ENCODE measurements at regions not wholly inside any gene's neighbourhood (a gene's known extent, or its start where the extent isn't known, plus 50 kb on each side); places are given as distances from the start of the nearest gene placed in this dataset.

DNA sequence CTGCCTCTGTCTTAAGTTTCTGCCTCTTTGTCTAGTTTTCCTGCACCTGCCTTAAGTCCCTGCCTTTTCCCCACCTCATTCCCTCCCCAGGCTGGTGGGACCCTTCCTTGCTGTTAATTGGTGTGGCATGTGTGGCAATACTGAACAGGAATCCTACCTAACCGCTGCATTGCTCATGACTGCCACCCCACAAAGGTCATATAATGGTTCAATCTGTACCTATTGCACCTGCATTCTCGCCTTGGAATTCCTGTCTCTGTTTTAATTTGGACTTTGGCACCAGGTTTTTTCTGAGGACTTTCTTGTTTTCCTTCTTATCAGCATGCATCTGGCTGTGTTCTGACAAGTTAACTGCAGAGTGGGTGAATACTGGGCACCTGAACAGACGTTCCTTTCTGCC, 966.2 kb upstream of the TMEM132C start:
- no peak for DNase-seq

DNA sequence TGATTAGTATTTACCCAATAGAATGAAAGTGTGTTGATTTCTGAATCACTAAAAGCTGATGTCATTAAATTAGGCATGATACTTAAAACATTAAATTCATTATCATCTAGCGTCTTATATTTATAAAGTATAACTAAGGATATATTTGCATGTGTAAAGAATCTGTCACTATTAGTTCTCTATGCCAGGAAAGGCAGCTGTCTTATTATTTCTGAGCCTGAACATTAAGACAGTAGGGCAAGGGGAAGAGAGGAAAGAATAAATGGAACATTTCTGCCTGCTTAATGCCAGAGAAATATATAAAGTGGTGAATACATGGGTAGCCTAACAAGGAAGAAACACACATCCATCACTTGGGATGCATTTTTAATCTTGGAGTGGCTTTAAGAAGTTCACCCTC, 965.1 kb upstream of the TMEM132C start:
- DNase-seq: no peak

GRCh38 chr12:127304751-127305725, 961.9 kb upstream of the TMEM132C start:
- no peak for DNase-seq

DNA sequence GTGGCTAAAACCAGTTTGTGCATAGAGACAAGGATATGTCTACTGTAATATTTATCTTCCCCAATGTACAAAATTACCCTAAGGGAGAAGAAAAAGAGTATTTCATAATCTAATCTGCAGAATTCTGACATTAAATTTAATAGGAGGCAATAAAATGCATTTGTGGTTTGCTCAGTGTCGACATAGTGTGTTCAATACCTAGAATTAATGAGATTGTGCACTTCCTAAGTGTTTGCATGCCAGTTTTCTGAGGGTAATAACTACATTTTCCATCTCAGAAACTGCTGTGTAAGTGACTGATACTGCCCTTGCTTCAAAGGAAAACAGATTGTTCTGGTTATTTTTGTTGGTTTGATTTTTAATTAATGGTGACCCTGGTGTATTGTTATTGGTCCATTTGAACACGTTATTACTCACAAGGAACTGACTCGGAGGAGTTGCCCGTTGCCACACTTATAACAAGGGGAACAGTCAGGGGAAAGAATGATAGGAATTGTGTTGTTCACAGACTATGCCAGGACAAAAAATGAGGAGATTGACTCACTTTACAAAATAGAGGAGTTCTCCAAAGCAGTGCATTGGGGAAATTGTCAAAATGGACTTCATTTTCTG, 960.3 kb upstream of the TMEM132C start:
- DNase-seq: no peak

DNA sequence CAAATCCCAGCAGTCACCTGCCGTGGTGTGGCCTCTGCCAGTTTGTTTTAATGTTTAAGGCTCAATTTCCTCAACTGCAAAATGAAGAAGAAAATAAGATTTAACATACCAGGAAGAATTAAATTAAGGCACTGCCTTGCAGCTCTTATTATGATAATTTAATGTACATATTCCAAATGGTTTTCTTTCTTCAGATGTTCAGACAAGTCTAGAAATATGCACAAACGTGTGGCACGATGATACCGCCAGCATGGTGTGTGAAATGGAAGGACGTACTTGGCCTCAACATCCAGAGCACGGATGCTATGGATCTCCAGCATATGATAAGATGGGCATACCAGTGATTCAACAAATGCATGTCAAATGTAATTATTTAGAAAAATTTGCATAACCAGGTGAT, 959.4 kb upstream of the TMEM132C start:
- no peak for DNase-seq

DNA sequence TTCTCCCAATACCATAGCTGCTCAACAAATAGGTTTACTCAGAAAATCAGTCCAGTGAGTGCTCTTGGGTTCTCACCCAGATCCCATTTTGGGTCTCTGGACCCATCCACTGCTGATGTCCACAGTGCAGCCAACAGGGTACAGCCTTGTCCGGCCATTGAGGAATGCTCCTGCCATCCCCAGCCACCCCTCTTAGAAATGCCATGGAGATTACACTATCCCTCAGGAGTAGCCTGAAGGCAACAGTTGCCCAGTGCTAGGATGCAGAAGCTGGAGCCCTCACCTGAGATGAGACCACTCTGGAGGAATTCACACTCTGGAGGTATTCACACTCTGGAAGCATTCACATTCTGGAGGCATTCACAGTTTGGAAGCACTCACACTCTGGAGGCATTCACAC, 958.8 kb upstream of the TMEM132C start:
- DNase-seq: no peak

- no peak for DNase-seq
Measured at GRCh38 chr12:127310548-127310947, 956.4 kb upstream of the TMEM132C start.

- no peak for DNase-seq
Measured at GRCh38 chr12:127311720-127312364, 955.1 kb upstream of the TMEM132C start.

- DNase-seq: no peak
Measured at GRCh38 chr12:127324681-127325080, 942.3 kb upstream of the TMEM132C start.

DNA sequence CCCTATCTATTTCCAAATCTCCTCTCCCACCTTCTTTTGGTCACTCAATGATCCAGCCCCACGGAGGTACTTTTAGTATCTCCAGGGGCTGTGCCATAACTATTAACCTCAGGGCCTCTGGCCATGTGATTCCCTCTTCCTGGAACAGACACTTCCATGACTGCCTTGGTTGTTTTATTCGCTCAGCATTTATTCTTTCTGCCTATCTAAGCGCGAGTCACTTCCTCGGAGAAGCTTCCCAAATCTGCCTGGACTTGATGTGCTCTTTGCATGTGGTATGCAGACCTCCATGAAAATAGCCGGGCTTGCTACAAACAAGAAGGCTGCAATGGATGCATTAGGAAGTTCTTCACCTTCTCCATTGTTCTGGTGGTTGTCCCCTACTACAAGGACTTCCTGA, 939.0 kb upstream of the TMEM132C start:
- DNase-seq: no peak

DNA sequence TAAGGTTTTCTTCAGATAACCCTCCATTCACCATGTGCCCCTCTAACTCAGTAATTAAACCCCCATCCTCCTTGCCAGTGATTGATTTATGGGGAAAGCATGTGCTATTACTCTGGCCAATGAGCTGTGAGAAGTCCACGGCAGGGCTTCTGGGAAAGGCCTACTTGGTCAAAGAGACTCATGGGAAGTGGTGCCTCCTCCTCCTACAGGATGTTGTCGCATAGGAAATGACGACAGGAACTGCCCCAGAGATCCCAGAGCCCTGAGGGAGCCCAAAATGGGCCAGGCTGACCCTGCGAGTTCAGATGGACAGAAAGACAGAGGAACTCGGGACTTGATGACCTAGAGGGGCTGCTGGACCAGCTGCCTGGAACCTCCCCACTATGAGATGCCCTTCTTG, 938.1 kb upstream of the TMEM132C start:
- no peak for DNase-seq

DNA sequence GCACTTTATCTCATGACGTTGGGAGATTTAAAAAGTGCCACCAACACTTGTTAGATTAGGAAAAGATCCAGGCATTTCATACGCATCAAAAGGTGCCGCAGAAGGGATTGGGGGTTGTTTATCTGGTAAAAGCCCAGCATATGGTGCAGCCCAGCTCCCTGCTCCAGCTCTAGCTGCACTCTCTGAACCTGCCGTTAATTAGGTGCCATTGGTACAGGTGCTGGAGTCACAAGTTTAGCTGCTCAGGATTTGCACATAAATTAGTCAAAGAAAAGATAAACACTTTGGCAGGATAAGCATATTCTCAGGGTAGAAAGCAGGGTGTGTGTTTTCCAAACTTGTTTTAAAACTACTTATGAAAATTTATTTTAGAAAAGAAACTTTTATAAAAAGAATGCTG, 932.6 kb upstream of the TMEM132C start:
- no peak for DNase-seq

GRCh38 chr12:127334912-127335644, 931.9 kb upstream of the TMEM132C start:
- no peak for DNase-seq

DNA sequence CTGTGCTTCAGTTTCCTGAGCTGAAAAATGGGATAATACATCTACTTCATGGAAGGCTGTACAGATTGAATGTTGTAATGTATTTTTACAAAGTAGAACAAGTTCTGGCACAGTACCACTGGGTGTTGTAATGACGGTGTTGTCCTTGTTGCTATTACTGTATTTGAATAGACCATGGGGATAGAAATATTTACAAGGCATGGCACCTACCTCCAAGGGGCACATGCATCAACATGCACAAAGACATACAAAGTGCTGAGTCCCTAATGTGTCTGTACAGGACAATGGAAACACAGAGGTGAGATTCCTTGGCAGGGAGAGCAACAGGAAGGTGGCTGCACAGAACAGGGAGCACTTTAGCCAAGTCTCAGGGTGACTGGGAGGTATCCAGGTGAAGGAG, 930.6 kb upstream of the TMEM132C start:
- no peak for DNase-seq

GRCh38 chr12:127339065-127339464, 927.9 kb upstream of the TMEM132C start:
- no peak for DNase-seq

GRCh38 chr12:127340381-127340780, 926.6 kb upstream of the TMEM132C start:
- no peak for DNase-seq

GRCh38 chr12:127342861-127343260, 924.1 kb upstream of the TMEM132C start:
- DNase-seq: no peak

- DNase-seq: no peak
Measured at GRCh38 chr12:127343940-127344339, 923.0 kb upstream of the TMEM132C start.

DNA sequence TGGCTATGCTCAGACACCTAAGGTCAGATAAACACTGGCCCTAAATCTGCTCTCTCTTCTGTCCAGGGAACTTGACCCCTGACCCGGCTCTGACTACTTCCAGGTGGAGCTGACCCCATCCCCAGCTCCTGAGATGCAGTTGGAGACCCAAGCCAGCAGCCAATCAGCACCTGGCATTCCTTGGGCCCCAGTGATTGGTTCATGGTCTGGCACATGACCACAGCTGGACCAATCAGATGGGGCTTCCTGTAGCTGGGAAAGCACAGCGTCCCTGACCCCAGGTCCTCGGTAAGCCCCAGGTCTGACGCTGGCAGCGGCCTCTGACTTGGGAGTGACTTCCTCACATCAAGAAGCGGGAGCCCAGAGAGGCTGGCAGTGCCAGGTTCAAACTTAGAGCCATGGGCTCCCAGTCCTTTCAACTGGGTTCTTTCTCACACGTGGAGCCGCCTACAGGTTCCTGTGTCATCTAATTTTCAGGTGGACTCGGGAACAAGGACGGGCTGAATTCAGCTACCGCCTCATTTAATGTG, 915.4 kb upstream of the TMEM132C start:
- DNase-seq: no peak

DNA sequence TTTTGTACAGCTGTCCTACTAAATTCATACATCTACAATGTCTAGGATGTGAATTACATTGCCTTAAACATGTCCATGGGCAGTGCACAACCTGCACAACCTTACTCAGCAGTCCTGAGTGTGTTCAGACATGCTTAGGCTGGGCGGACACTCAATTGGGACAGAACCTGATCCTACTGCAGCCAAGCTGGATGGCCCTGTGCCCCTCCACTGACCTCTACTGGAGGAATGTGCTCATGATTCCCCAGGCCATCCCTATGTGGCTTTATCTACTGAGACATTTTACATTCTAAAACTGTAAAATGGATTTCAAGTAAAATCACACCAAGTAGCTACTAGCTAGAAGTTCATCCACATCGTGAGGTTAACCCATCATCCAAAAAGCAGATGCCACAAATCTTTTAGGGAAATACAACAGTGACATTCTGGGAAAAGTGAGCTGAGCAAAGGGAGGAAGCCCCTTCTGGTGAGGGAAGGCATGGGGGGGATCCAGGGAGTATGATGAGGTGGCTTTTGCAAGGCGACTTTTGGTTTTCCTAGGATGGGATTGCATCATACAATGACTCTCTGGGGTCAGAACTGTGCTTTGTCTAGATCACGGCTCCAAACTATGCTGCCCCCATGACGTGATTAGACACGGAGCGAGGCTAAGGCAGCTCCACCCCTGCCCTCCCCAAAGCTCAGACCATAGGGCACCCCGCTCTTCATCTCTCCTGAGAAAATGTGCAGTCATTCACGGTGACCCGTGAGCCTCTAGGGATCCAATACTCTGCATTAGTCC, 911.7 kb upstream of the TMEM132C start:
- no peak for DNase-seq

GRCh38 chr12:127358888-127359287, 908.1 kb upstream of the TMEM132C start:
- DNase-seq: no peak

DNA sequence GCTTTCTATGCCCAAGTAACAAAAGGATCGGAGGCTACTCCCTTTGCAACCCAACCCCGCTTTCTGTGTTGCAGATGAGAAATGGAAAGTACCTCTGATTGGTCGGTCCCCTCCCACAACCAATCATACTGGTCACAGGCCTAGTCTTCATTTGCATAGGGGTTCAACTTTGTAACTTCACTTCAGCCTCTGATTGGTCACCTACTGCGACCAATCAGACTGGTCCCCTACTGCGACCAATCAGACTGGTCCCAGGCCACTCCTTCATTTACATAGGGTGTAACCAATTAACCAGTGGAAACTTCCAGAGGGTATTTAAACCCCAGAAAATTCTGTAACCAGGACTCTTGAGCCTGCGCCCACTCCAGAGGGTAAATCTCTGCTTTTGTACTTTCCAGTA, 906.4 kb upstream of the TMEM132C start:
- DNase-seq: no peak
